Activated CD8-positive, alpha-beta memory T cell treated with anti-CD3 and anti-CD28 coated beads, Interleukin-2, amount 10 ng/mL, durations not matched to agents 7 days and 5 days (primary cell): ENCODE measurements at regions not wholly inside any gene's neighbourhood (a gene's known extent, or its start where the extent isn't known, plus 50 kb on each side); places are given as distances from the start of the nearest gene placed in this dataset.
"Not testable (repeated sequence)": the region's sequence is repeated elsewhere in the genome, so short reads cannot be mapped to it uniquely, and the experiment has no call there.

Experiments
- ATAC-seq: fragments of 150-1000 bp; cut with Tn5 transposase; one replicate; pipeline ENCODE4 v1.10.0; 2021; ENCODE audit warnings: moderate library complexity
- CTCF ChIA-PET: fragments of 350-600 bp; sonication (Branson Sonifier 250); formaldehyde crosslinking; loops from one replicate; lab custom pipeline; 2021; ENCODE audit warnings: antibody characterized with exemption; lab: Charles Lee
- DNase-seq: peaks from one replicate; pipeline ENCODE4 v3.0.0-alpha.2; 2020
- H3K27ac Mint-ChIP-seq: one replicate; pipeline ENCODE4 v1.8.0; 2021; ENCODE audit warnings: mild to moderate bottlenecking, mixed read lengths
- H3K27me3 Mint-ChIP-seq: one replicate; pipeline ENCODE4 v1.8.0; 2021; ENCODE audit warnings: mixed read lengths
- H3K36me3 Mint-ChIP-seq: one replicate; pipeline ENCODE4 v1.8.0; 2021; ENCODE audit warnings: mild to moderate bottlenecking, mixed read lengths
- H3K4me1 Mint-ChIP-seq: one replicate; pipeline ENCODE4 v1.8.0; 2021; ENCODE audit warnings: mixed read lengths
- H3K4me3 Mint-ChIP-seq: one replicate; pipeline ENCODE4 v1.8.0; 2021; ENCODE audit warnings: mild to moderate bottlenecking, moderate library complexity, mixed read lengths
- H3K9me3 Mint-ChIP-seq: one replicate; pipeline ENCODE4 v1.8.0; 2022; ENCODE audit warnings: low read depth, mixed read lengths

DNA sequence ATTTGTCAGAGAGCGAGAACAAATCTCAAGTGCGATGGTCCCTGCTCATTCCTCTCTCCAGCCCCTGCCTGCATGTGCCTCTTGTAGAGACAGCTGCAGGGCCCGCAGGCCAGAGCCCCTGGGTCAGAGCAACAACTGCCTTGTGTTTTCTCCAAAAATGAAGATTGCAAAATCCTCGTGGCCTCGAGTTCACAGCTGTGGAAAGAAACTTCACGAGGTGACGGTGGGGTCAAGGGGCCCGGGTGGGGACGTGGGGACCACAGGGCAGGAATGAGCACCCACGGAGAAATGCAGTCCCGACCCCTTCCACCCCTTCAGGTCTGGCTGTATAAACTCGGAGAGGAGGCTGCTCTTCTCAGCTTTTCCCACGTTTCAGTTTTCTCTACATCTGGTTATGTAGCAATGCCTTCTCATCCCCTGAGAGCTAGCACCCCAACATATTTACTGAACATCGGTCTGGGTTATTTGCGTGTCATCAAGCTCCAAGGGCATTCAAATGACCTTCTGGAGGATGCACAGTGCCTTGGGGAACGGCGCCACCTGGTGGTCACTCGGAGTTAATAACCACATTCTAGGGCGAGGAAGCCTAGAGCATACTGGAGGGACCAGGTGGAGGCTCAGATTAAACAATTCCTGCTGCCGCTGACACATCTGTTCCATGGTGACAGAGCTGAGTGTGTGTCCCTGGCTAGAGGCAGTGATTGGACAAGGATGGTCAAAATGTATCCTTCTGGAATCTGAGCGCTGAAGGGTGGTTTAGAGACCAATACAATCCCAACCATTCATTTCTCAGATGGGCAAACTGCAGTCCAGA lies 91.4 kb upstream of the CYRIA start:
- Mint-ChIP-seq H3K9me3 (no peaks in the 10 kb centered on the region), H3K4me1 (no peaks in the 10 kb centered on the region), H3K27ac (no peak overlapping the region), H3K27me3 (no peaks in the 10 kb centered on the region), H3K36me3 (no peaks in the 10 kb centered on the region), H3K4me3 (no peak overlapping the region)
- CTCF ChIA-PET = interaction anchor here (0.9 to 2.0 kb wide), 8 partner anchors 21 to 817 kb away, joined by 3 to 10 read pairs (median 5); no protein-coding TSS in a partner anchor
- ATAC-seq = peak; percentile 63
- peak; percentile 64 for DNase-seq

DNA sequence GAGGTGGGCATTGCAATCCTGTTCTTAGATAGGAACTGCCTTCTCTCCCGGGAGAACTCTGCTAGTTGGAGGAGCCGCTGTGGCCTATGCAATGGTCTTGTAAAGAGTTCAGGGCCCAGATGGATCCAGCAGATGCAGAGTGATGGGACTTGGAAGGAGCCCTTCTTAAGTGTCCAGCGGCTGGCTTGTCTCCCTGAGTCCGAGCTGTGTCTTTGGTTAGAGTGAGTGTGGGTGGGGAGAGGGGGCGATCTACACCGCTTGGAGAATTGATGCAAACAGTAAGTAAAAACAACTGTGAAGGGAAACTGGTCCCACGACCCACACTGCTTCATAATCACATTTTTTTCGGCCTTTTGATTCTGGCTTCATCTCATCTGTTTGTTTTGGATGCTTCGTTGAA lies 89.8 kb upstream of the CYRIA start:
- Mint-ChIP-seq H3K4me3 (no peak overlapping the region), H3K9me3 (no peaks in the 10 kb centered on the region), H3K4me1 (no peaks in the 10 kb centered on the region), H3K36me3 (no peaks in the 10 kb centered on the region), H3K27ac (no peak overlapping the region), H3K27me3 (no peaks in the 10 kb centered on the region)
- CTCF ChIA-PET = interaction anchor here (1.7 to 1.9 kb wide), 2 partner anchors 230 to 816 kb away, joined by 4 to 8 read pairs; no protein-coding TSS in a partner anchor
- DNase-seq (no peak), ATAC-seq (no peak)

DNA sequence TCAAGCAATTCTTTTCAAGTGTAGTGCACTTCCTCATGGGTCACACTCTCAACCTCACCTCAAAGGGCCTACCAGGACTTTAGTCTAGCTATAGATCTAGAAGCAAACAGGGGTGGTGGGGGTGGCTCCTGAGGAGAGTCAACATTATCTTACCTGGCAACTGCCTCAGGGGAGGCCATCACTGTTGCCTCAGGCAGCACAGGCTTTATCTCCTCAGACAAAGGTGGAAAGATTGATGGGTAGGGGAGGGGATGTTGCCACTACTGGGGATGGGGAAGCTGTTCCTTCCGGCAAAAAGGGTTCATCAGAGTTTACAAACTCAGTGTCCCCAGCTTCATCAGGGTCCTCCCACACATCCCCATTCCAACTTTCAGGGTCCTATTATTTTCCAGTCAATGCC lies 87.4 kb upstream of the CYRIA start:
- H3K27ac Mint-ChIP-seq, ATAC-seq, H3K4me3 Mint-ChIP-seq, H3K36me3 Mint-ChIP-seq, CTCF ChIA-PET, H3K9me3 Mint-ChIP-seq, H3K4me1 Mint-ChIP-seq, H3K27me3 Mint-ChIP-seq, DNase-seq: not testable (repeated sequence)

DNA sequence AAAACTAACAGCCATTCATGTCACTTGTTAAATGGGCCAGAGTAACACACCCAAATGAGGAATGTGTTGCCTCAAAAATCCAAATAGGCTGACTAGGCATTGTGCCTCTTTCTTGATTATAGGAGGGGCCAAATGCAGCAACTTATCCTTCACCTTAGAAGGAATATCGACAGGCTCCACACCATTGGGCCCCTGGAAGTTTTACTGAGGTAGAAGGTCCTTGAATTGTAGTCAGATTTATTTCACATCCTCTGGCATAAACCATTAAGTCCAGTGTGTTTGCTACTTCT lies 85.2 kb upstream of the CYRIA start:
- H3K27me3 Mint-ChIP-seq, H3K9me3 Mint-ChIP-seq, H3K4me1 Mint-ChIP-seq, DNase-seq, CTCF ChIA-PET, H3K36me3 Mint-ChIP-seq, H3K27ac Mint-ChIP-seq, ATAC-seq, H3K4me3 Mint-ChIP-seq: not testable (repeated sequence)

DNA sequence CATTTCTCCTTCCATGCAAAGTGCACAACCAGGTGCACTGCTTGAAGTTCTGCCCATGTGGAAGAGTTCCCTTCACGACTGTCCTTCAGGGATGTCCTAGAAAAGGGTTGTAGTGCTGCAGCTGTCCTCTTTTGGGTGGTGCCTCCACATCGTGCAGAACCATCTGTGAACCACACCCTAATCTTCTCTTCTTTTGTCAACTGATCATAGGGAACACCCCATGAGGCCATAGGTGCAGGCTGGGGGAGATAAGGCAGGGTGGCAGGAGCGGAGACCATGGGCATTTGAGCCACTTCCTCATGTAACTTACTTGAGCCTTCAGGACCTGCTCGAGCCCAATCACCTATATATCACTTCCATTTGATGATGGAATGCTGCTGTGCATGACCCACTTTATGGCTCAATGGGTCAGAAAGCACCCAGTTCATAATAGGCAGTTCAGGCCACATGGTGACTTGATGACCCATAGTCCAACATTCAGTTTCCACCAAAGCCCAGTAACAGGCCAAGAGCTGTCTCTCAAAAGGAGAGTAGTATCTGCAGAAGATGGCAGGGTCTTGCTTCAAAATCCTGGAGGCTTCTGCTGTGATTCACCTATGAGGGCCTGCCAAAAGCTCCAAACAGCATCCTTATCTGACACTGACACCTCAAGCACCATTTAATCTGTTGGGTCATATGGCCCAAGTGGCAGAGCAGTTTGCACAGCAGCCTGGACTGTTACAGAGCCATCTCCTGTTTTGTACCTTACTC lies 84.7 kb upstream of the CYRIA start:
- Mint-ChIP-seq H3K27ac (no peak overlapping the region), H3K9me3 (no peaks in the 10 kb centered on the region), H3K36me3 (no peaks in the 10 kb centered on the region), H3K4me3 (no peak overlapping the region), H3K27me3 (no peaks in the 10 kb centered on the region), H3K4me1 (peaks cover 5% of the 10 kb centered on the region)
- DNase-seq = no peak
- ATAC-seq = no peak
- CTCF ChIA-PET = no interaction called here

DNA sequence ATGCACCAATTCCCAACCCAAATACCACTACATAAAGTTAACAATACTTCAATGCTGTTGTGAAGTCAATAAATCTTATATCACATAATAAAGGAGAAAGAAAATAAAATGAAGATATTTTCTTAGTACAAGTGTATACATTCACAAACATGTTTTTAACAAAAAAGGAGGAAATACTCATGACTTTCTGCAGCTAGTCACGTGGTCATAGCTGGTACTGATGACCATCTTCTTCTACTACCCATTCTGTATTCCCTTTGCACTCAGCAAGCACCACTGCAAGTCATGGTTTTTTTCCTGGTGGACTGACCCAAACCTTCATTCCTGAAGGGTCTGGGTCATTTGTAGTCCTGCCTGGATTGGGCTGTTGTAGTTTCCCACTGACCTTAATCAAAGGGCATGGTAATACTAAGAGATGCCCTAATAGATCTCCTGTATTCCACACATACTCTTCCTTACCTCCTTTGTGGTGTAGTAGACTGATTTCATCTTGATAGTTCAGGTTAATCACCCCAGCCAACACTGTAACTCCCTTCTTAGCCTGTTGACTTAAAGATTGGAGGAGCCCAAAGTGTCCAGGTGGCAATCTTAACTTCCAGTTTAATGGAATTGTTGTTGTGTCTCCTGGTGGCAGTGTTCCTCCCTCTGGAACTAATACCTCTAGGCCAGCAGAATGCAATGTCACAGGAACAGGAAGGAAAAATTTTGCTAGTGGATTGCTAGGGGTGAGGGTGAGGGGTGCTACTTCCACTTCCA lies 83.1 kb upstream of the CYRIA start:
- H3K27ac Mint-ChIP-seq, H3K27me3 Mint-ChIP-seq, DNase-seq, H3K4me3 Mint-ChIP-seq, ATAC-seq, CTCF ChIA-PET, H3K4me1 Mint-ChIP-seq, H3K9me3 Mint-ChIP-seq, H3K36me3 Mint-ChIP-seq: not testable (repeated sequence)

DNA sequence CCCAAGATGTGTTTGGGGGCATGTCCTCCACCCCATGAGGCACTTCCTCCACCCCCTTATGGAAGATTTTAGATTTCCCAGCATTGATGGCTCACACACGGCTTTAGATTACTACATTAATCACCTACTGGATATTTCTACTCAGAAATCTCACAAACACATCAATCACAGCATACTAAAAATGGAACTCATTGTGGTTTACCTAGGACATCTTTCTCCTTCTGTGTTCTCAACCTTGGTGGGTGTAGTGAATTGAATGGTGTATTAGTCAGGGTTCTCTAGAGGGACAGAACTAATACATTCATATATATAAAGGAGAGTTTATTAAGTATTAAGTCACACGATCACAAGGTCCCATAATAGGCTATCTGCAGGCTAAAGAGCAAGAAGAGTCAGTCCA lies 82.1 kb upstream of the CYRIA start:
- Mint-ChIP-seq H3K27me3 (no peaks in the 10 kb centered on the region), H3K36me3 (no peaks in the 10 kb centered on the region), H3K4me3 (no peak overlapping the region), H3K9me3 (no peaks in the 10 kb centered on the region), H3K27ac (no peak overlapping the region), H3K4me1 (peaks cover 5% of the 10 kb centered on the region)
- DNase-seq = no peak
- no peak for ATAC-seq
- CTCF ChIA-PET = no interaction called here

DNA sequence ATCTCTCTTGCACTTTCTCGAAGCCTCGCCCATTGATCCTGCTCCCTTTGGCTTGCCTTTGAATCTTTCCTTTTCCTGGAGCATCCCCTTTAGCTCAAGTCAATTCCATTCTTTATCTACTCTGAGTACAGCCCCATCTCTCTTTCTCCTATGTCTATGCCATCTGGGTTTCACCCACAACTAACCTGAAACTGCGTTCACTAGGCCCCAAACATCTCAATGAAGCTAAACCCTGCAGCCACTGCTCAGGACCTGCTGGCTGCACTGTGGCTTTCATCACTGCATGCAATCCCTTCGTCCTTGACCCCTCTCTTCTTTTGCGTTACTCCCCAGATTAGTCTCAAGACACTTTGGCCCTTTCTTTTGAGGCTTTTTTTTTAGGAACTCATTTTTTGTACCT lies 81.6 kb upstream of the CYRIA start:
- CTCF ChIA-PET = no interaction called here
- ATAC-seq = no peak
- DNase-seq = no peak
- no peaks in the 10 kb centered on the region for H3K9me3 Mint-ChIP-seq
- H3K4me1 Mint-ChIP-seq = peaks cover 5% of the 10 kb centered on the region
- no peak overlapping the region for H3K4me3 Mint-ChIP-seq
- no peak overlapping the region for H3K27ac Mint-ChIP-seq
- H3K36me3 Mint-ChIP-seq = no peaks in the 10 kb centered on the region
- no peaks in the 10 kb centered on the region for H3K27me3 Mint-ChIP-seq

DNA sequence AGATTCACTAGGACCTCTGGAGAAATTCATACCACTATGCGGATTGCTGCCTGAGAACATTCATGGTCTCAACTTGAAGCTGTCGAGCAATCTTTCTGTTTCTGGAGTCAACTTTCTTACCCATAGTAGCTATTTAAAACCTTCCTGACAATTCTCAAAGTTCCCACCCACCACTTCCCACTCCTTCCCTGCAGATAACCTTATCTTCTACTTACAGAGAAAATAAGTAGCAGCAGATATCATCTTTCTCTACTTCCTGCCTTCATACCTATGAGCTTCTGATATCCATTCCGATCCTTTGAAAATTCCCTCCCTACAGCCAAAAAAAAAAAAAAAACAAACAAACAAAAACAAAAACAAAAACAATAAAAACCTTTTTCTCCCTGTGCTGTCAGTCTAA lies 81.2 kb upstream of the CYRIA start:
- DNase-seq (no peak), ATAC-seq (no peak)
- H3K9me3 Mint-ChIP-seq = no peaks in the 10 kb centered on the region
- no peaks in the 10 kb centered on the region for H3K27me3 Mint-ChIP-seq
- CTCF ChIA-PET = no interaction called here
- H3K4me1 Mint-ChIP-seq = peaks cover 5% of the 10 kb centered on the region
- H3K4me3 Mint-ChIP-seq = no peak overlapping the region
- H3K36me3 Mint-ChIP-seq = no peaks in the 10 kb centered on the region
- H3K27ac Mint-ChIP-seq = no peak overlapping the region

DNA sequence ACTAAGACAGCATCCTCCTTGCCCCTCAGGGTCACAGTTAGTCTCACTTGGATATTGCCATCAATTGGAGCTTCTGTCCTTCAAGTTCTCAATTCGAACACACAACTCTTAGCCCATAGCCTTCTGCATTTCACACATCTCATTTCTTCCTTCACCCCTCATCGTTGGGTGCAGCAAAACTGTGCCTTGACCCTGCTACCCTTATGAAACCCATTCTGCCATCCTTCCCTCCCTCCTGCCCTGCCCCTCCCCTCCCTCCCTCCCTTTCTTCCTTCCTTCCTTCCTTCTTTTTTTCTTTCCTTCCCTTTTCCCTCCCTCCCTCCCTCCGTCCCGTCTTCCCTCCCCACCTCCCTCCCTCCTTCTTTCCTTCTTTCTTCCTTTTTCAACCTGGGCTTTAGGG lies 80.7 kb upstream of the CYRIA start:
- Mint-ChIP-seq H3K27ac (no peak overlapping the region), H3K4me1 (peaks cover 5% of the 10 kb centered on the region), H3K4me3 (no peak overlapping the region), H3K27me3 (no peaks in the 10 kb centered on the region), H3K9me3 (no peaks in the 10 kb centered on the region), H3K36me3 (no peaks in the 10 kb centered on the region)
- ATAC-seq = no peak
- CTCF ChIA-PET = no interaction called here
- no peak for DNase-seq

DNA sequence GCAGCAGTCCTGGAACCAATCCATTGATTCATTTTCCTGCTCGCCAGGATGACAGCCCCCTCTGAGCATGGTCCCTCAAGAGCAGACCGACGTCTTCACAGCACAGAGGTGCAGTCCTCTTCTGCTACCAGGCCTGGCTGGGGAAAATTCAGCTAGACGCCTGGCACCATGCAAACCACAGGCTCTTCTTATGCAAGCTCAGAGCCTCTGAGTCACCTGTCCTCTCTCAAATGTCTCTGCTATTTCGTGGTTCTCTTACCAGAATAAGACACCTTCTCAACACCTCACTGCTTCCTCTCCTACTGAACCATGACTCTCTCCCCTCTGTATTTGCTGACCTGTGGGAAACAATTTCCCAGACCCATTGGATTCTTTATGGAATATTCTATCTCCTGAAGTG lies 79.8 kb upstream of the CYRIA start:
- Mint-ChIP-seq H3K36me3 (no peaks in the 10 kb centered on the region), H3K4me1 (peaks cover 5% of the 10 kb centered on the region), H3K27ac (no peak overlapping the region), H3K4me3 (no peak overlapping the region), H3K9me3 (no peaks in the 10 kb centered on the region), H3K27me3 (no peaks in the 10 kb centered on the region)
- CTCF ChIA-PET = no interaction called here
- ATAC-seq (no peak), DNase-seq (no peak)

DNA sequence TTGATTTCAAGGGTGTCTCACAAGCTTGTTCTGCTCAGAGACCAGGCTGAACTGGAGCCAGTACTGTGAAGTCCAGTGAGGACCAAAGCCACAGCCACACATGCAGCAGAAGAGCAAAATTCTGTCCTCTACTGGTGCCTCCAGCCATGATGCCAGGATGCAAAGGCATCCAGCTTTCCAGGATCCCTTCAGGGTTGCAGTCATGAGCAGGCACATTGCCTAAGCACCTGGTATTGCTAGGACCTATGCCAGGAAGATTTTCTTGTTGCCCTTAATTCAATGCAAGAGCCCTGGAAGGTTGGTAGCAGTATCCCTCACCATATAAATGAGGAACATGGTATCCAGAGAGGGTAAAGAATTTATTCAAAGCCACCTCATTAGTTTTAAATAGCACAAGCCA lies 78.9 kb upstream of the CYRIA start:
- Mint-ChIP-seq H3K4me3 (no peak overlapping the region), H3K27ac (no peak overlapping the region), H3K4me1 (peaks cover 5% of the 10 kb centered on the region), H3K27me3 (no peaks in the 10 kb centered on the region), H3K36me3 (no peaks in the 10 kb centered on the region), H3K9me3 (no peaks in the 10 kb centered on the region)
- ATAC-seq (no peak), DNase-seq (no peak)
- CTCF ChIA-PET = no interaction called here

DNA sequence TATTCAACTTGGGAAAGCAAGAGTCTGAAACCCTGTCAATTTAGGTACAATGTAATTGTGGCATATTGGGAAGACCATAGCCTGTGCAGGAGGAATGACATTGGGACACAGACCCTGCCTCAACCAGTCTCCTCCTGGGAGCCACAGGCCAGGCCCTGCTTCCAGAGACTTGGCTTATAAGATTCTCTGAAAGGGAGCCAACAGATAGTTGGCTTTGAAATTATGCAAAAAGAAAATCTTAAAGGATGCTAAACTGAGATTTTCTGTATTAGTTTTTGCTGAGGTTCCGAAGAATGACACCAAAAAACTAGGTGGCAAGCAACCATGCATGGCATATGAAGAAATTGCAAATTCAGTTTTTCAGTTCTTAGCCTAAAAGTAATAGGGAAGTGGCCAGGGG lies 76.4 kb upstream of the CYRIA start:
- H3K36me3 Mint-ChIP-seq = no peaks in the 10 kb centered on the region

DNA sequence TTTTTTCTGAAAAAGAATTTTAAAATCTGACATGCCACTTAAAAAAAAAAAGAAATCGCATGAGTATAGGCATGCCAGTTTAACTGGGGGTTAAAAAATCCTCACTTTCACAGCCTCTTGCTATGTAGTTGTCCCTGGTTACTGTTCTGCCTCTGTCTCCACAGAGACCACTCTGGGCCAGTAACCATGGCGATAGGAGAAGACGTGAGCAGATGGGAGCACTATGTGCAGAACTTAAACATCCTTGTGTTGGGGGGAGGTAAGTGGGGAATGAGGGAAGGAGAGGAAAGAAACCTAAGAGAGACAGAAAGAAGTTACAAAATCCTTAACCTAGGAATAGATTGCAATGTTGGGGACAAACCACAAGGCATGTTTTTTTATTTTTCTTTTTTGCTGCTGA lies 75.9 kb upstream of the CYRIA start:
- ATAC-seq = no peak
- CTCF ChIA-PET = no interaction called here
- H3K27ac Mint-ChIP-seq = no peak overlapping the region

More for the DNA sequence above, 76.4 kb upstream of the CYRIA start:
- Mint-ChIP-seq H3K27ac (no peak overlapping the region), H3K4me1 (no peaks in the 10 kb centered on the region), H3K9me3 (no peaks in the 10 kb centered on the region), H3K27me3 (no peaks in the 10 kb centered on the region), H3K4me3 (no peak overlapping the region)
- DNase-seq = no peak
- ATAC-seq = no peak
- CTCF ChIA-PET = no interaction called here

More for the DNA sequence above, 75.9 kb upstream of the CYRIA start:
- Mint-ChIP-seq H3K27me3 (no peaks in the 10 kb centered on the region), H3K4me1 (no peaks in the 10 kb centered on the region), H3K9me3 (no peaks in the 10 kb centered on the region), H3K4me3 (no peak overlapping the region), H3K36me3 (no peaks in the 10 kb centered on the region)
- no peak for DNase-seq
